ENCODE measurements at regions not wholly inside any gene's neighbourhood (a gene's known extent, or its start where the extent isn't known, plus 50 kb on each side); places are given as distances from the start of the nearest gene placed in this dataset.

GRCh38 chr11:92829121-92829520, 140.3 kb upstream of the MTNR1B start:
- Histone ChIP-seq H3K4me3 (ENCODE audit: low read depth, low read length) (no peak overlapping the region), H3K36me3 (replicated peaks) (no peaks in the 10 kb centered on the region), H3K27me3 (replicated peaks) (no peaks in the 10 kb centered on the region), H3K27ac (no peak overlapping the region)
- DNase-seq = no peak
- TF ChIP-seq CTCF (IDR thresholded peaks at IDR 0.05; ENCODE audit: low read depth, low read length, missing control alignments) = no peak
- in situ Hi-C loops (cut with HindIII; ENCODE audit: low pct_ligation_motif_present, low sequenced_read_pairs) = no loop called here

GRCh38 chr11:92829671-92830070, 139.8 kb upstream of the MTNR1B start:
- in situ Hi-C loops (cut with HindIII; ENCODE audit: low pct_ligation_motif_present, low sequenced_read_pairs) = no loop called here
- no peak overlapping the region for H3K27ac ChIP-seq
- TF ChIP-seq CTCF (IDR thresholded peaks at IDR 0.05; ENCODE audit: low read depth, low read length, missing control alignments) = no peak
- H3K4me3 ChIP-seq (ENCODE audit: low read depth, low read length) = no peak overlapping the region
- H3K36me3 ChIP-seq (replicated peaks) = no peaks in the 10 kb centered on the region
- no peaks in the 10 kb centered on the region for H3K27me3 ChIP-seq (replicated peaks)
- no peak for DNase-seq

- H3K27ac ChIP-seq = no peak overlapping the region
- H3K27me3 ChIP-seq (replicated peaks) = no peaks in the 10 kb centered on the region
- no peak overlapping the region for H3K4me3 ChIP-seq (ENCODE audit: low read depth, low read length)
- H3K36me3 ChIP-seq (replicated peaks) = no peaks in the 10 kb centered on the region
- in situ Hi-C loops (cut with HindIII; ENCODE audit: low pct_ligation_motif_present, low sequenced_read_pairs) = no loop called here
- DNase-seq = no peak
- no peak for TF ChIP-seq CTCF (IDR thresholded peaks at IDR 0.05; ENCODE audit: low read depth, low read length, missing control alignments)
Measured at GRCh38 chr11:92830377-92831155, 138.9 kb upstream of the MTNR1B start.

- in situ Hi-C loops (cut with HindIII; ENCODE audit: low pct_ligation_motif_present, low sequenced_read_pairs) = no loop called here
- DNase-seq = no peak
- H3K36me3 ChIP-seq (replicated peaks) = no peaks in the 10 kb centered on the region
- no peak overlapping the region for H3K27ac ChIP-seq
- no peak overlapping the region for H3K4me3 ChIP-seq (ENCODE audit: low read depth, low read length)
- H3K27me3 ChIP-seq (replicated peaks) = no peaks in the 10 kb centered on the region
- no peak for TF ChIP-seq CTCF (IDR thresholded peaks at IDR 0.05; ENCODE audit: low read depth, low read length, missing control alignments)
Measured at GRCh38 chr11:92834296-92835020, 135.0 kb upstream of the MTNR1B start.

GRCh38 chr11:92837595-92837994, 131.9 kb upstream of the MTNR1B start:
- in situ Hi-C loops (cut with HindIII; ENCODE audit: low pct_ligation_motif_present, low sequenced_read_pairs) = no loop called here
- no peak overlapping the region for H3K4me3 ChIP-seq (ENCODE audit: low read depth, low read length)
- H3K36me3 ChIP-seq (replicated peaks) = no peaks in the 10 kb centered on the region
- no peak for TF ChIP-seq CTCF (IDR thresholded peaks at IDR 0.05; ENCODE audit: low read depth, low read length, missing control alignments)
- no peak overlapping the region for H3K27ac ChIP-seq
- no peaks in the 10 kb centered on the region for H3K27me3 ChIP-seq (replicated peaks)
- no peak for DNase-seq

Measured in brain microvascular endothelial cell (primary cell).